ENCODE measurements at regions not wholly inside any gene's neighbourhood (a gene's known extent, or its start where the extent isn't known, plus 50 kb on each side); places are given as distances from the start of the nearest gene placed in this dataset.

- TF ChIP-seq CTCF (IDR thresholded peaks at IDR 0.05; ENCODE audit: low read depth, low read length) (no peak), EZH2phosphoT487 (IDR thresholded peaks at IDR 0.05; ENCODE audit: low read depth) (no peak)
Observed at GRCh38 chr15:31442226-31442625, 115.6 kb downstream of the KLF13 start.
